ENCODE measurements at regions not wholly inside any gene's neighbourhood (a gene's known extent, or its start where the extent isn't known, plus 50 kb on each side); places are given as distances from the start of the nearest gene placed in this dataset.

- no peak overlapping the region for H3K4me3 ChIP-seq (ENCODE audit: low read depth in 1 of 3, low read length in 3 of 3)
- TF ChIP-seq TAF1 (conservative IDR thresholded peaks at IDR 0.05): no peak
- TF ChIP-seq NR2F2 (IDR thresholded peaks at IDR 0.05): no peak
- TF ChIP-seq RXRA (IDR thresholded peaks at IDR 0.05): no peak
- no peak for TF ChIP-seq ZBTB33 (IDR thresholded peaks at IDR 0.05)
- no peak for TF ChIP-seq HNF4G (IDR thresholded peaks at IDR 0.05)
- no peak for TF ChIP-seq HNF4A (conservative IDR thresholded peaks at IDR 0.05)
- TF ChIP-seq YY1 (IDR thresholded peaks at IDR 0.05): no peak
- no peak for TF ChIP-seq ATF3 (IDR thresholded peaks at IDR 0.05)
- no peak for TF ChIP-seq JUND (IDR thresholded peaks at IDR 0.05)
- no peak for TF ChIP-seq FOXA2 (IDR thresholded peaks at IDR 0.05)
- TF ChIP-seq REST (IDR thresholded peaks at IDR 0.05): no peak
- no peak for TF ChIP-seq EGR1 (IDR thresholded peaks at IDR 0.05; ENCODE audit: low read depth in 2 of 2)
- no peak for TF ChIP-seq FOXA1 (IDR thresholded peaks at IDR 0.05)
- TF ChIP-seq CTCF (IDR thresholded peaks at IDR 0.05; ENCODE audit: low read depth, low read length, missing input control): no peak
- no peak overlapping the region for H3K9ac ChIP-seq (ENCODE audit: low read depth in 1 of 2, low read length in 2 of 2)
- peaks cover 0 to 11% (median 0%) of the 10 kb centered on the region in 4 donors for H3K27me3 ChIP-seq (ENCODE audit: control insufficient read depth in 4 of 4, insufficient read depth in 4 of 4, low read length in 3 of 4)
- H3K9me3 ChIP-seq (ENCODE audit: control insufficient read depth in 4 of 4, low read length in 3 of 4): no peaks in the 10 kb centered on the region
- no peak for DNase-seq (ENCODE audit: low spot score)
- H3K4me1 ChIP-seq (ENCODE audit: control insufficient read depth in 4 of 4, insufficient read depth in 4 of 4, low read length in 3 of 4): no peaks in the 10 kb centered on the region
- no peaks in the 10 kb centered on the region for H3K36me3 ChIP-seq (ENCODE audit: control insufficient read depth in 4 of 4, insufficient read depth in 3 of 4, low read depth in 1 of 4, low read length in 3 of 4)
- H3K27ac ChIP-seq (ENCODE audit: low read depth in 1 of 2, low read length in 2 of 2): no peak overlapping the region
- 72% methylated on average over 4 of the region's 4 CpGs for WGBS
These were observed 220.1 kb downstream of the FOXL1 start for GRCh38 chr16:86798247-86799041.

- DNase-seq (ENCODE audit: low spot score): no peak
- Histone ChIP-seq H3K9me3 (ENCODE audit: control insufficient read depth in 4 of 4, low read length in 3 of 4) (no peaks in the 10 kb centered on the region), H3K36me3 (ENCODE audit: control insufficient read depth in 4 of 4, insufficient read depth in 3 of 4, low read depth in 1 of 4, low read length in 3 of 4) (no peaks in the 10 kb centered on the region), H3K27me3 (ENCODE audit: control insufficient read depth in 4 of 4, insufficient read depth in 4 of 4, low read length in 3 of 4) (peaks cover 0 to 6% (median 0%) of the 10 kb centered on the region in 4 donors), H3K4me1 (ENCODE audit: control insufficient read depth in 4 of 4, insufficient read depth in 4 of 4, low read length in 3 of 4) (no peaks in the 10 kb centered on the region), H3K27ac (ENCODE audit: low read depth in 1 of 2, low read length in 2 of 2) (no peak overlapping the region), H3K4me3 (ENCODE audit: low read depth in 1 of 3, low read length in 3 of 3) (no peak overlapping the region), H3K9ac (ENCODE audit: low read depth in 1 of 2, low read length in 2 of 2) (no peak overlapping the region)
- WGBS: 63% methylated on average over 4 of the region's 4 CpGs
- TF ChIP-seq MAX (IDR thresholded peaks at IDR 0.05) (no peak), SP1 (IDR thresholded peaks at IDR 0.05) (no peak), RXRA (IDR thresholded peaks at IDR 0.05) (no peak), REST (IDR thresholded peaks at IDR 0.05) (no peak), FOXA2 (IDR thresholded peaks at IDR 0.05) (no peak), ZBTB33 (IDR thresholded peaks at IDR 0.05) (no peak), GABPA (IDR thresholded peaks at IDR 0.05 in 1 of 2, conservative IDR thresholded peaks at IDR 0.05 in 1 of 2) (no peak), YY1 (IDR thresholded peaks at IDR 0.05) (no peak), HNF4G (IDR thresholded peaks at IDR 0.05) (no peak), ATF3 (IDR thresholded peaks at IDR 0.05) (no peak)
These were observed 221.0 kb downstream of the FOXL1 start for GRCh38 chr16:86799367-86799766.

All from liver (tissue), 8 donors.